ENCODE measurements at regions not wholly inside any gene's neighbourhood (a gene's known extent, or its start where the extent isn't known, plus 50 kb on each side); places are given as distances from the start of the nearest gene placed in this dataset.
"Not testable (repeated sequence)": the region's sequence is repeated elsewhere in the genome, so short reads cannot be mapped to it uniquely, and the experiment has no call there.

GRCh38 chr2:176777262-176777661 is 435.3 kb upstream of the HNRNPA3 start:
- DNase-seq, result no peak

- DNase-seq, result no peak
These were observed 432.7 kb upstream of the HNRNPA3 start for GRCh38 chr2:176779917-176780316.

- DNase-seq, result no peak
These were observed 432.2 kb upstream of the HNRNPA3 start for GRCh38 chr2:176780348-176780747.

GRCh38 chr2:176781570-176782217 is 430.9 kb upstream of the HNRNPA3 start:
- DNase-seq, result no peak

- no peak for DNase-seq
These were observed 427.9 kb upstream of the HNRNPA3 start for GRCh38 chr2:176784633-176785200.

- no peak for DNase-seq
These were observed 422.8 kb upstream of the HNRNPA3 start for GRCh38 chr2:176789751-176790150.

GRCh38 chr2:176790468-176790867 is 422.1 kb upstream of the HNRNPA3 start:
- DNase-seq, result no peak

- DNase-seq, result no peak
These were observed 418.8 kb upstream of the HNRNPA3 start for GRCh38 chr2:176793792-176794191.

- no peak for DNase-seq
These were observed 418.2 kb upstream of the HNRNPA3 start for GRCh38 chr2:176794392-176794791.

- DNase-seq, result no peak
These were observed 416.8 kb upstream of the HNRNPA3 start for GRCh38 chr2:176795823-176796222.

GRCh38 chr2:176796677-176797076 is 415.9 kb upstream of the HNRNPA3 start:
- not testable (repeated sequence) for DNase-seq

- no peak for DNase-seq
These were observed 408.2 kb upstream of the HNRNPA3 start for GRCh38 chr2:176804392-176804791.

- DNase-seq, result no peak
These were observed 407.2 kb upstream of the HNRNPA3 start for GRCh38 chr2:176805345-176805744.

- no peak for DNase-seq
These were observed 400.3 kb upstream of the HNRNPA3 start for GRCh38 chr2:176812246-176812775.

- no peak for DNase-seq
These were observed 399.4 kb upstream of the HNRNPA3 start for GRCh38 chr2:176813156-176813555.

GRCh38 chr2:176813621-176814049 is 399.0 kb upstream of the HNRNPA3 start:
- DNase-seq, result no peak

GRCh38 chr2:176814274-176814673 is 398.3 kb upstream of the HNRNPA3 start:
- no peak for DNase-seq

GRCh38 chr2:176814740-176815367 is 397.7 kb upstream of the HNRNPA3 start:
- DNase-seq, result peak; percentile 11 to 66

GRCh38 chr2:176817061-176817565 is 395.5 kb upstream of the HNRNPA3 start:
- DNase-seq, result peak; percentile 82 to 87

- no peak for DNase-seq
These were observed 394.5 kb upstream of the HNRNPA3 start for GRCh38 chr2:176818076-176818475.

GRCh38 chr2:176818617-176819016 is 394.0 kb upstream of the HNRNPA3 start:
- no peak for DNase-seq

GRCh38 chr2:176819306-176819705 is 393.3 kb upstream of the HNRNPA3 start:
- DNase-seq, result no peak

GRCh38 chr2:176820371-176820932 is 392.1 kb upstream of the HNRNPA3 start:
- no peak for DNase-seq

GRCh38 chr2:176821350-176821749 is 391.2 kb upstream of the HNRNPA3 start:
- no peak for DNase-seq
